Erythroblast (primary cell): ENCODE measurements at regions not wholly inside any gene's neighbourhood (a gene's known extent, or its start where the extent isn't known, plus 50 kb on each side); places are given as distances from the start of the nearest gene placed in this dataset.
"Not testable (repeated sequence)": the region's sequence is repeated elsewhere in the genome, so short reads cannot be mapped to it uniquely, and the experiment has no call there.

Experiments used
- DNase-seq, 2 experiments: peaks; one replicate each; lab custom pipeline; 2025; lab: John Stamatoyannopoulos, UW
- GATA1 ChIP-seq: IDR thresholded peaks from 2 replicates; pipeline ENCODE4 v1.6.1; 2011; ENCODE audit warnings: low read depth, mild to moderate bottlenecking, control low read depth, low read length, moderate library complexity
- POLR2A ChIP-seq: IDR thresholded peaks from 2 replicates; pipeline ENCODE4 v1.6.1; 2011; ENCODE audit warnings: mild to moderate bottlenecking, low read length

DNA sequence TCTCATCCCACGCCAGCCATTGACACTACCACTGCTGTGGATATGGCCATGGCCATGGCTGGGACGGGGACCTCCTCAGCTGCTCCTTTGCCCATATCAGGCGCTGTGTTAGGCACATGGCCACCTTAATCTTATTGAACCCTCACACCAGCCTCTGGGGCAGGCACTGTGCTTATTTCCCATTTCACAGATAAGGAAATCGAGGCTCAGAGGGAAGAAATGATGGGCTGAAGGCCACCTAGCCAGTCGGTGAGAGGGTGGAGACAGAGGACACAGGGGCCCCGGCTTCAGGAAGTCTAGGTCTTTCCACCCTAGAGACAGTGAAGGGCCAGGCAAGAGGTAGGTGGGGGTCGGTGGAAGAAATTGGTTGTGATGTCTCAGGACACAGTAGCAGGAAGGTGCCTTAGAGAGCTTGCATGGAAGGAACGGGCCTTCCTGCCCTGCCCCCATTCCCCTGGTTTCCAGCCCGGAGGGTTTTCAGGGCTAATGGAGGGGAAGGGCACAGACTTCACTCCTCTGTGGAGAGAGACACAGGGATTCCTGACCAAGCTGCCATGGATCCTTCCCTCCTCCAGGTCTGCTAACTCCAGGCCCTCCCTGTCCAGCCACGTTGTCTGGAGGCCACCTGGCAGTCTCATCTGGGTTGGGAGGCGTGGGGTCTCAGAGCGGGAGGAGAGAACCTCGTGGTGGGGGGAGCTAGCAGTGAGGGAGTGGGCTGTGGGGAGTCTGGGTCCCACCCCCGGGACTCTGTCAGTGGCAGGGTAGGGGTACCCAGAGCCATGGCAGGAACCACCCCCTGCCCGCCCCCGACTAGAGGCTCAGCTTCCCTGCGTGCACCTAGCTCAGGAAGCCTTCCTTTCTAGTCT is 120.4 kb downstream of the VEGFA start:
- no peak for TF ChIP-seq GATA1
- no peak for TF ChIP-seq POLR2A
- no peak for DNase-seq

DNA sequence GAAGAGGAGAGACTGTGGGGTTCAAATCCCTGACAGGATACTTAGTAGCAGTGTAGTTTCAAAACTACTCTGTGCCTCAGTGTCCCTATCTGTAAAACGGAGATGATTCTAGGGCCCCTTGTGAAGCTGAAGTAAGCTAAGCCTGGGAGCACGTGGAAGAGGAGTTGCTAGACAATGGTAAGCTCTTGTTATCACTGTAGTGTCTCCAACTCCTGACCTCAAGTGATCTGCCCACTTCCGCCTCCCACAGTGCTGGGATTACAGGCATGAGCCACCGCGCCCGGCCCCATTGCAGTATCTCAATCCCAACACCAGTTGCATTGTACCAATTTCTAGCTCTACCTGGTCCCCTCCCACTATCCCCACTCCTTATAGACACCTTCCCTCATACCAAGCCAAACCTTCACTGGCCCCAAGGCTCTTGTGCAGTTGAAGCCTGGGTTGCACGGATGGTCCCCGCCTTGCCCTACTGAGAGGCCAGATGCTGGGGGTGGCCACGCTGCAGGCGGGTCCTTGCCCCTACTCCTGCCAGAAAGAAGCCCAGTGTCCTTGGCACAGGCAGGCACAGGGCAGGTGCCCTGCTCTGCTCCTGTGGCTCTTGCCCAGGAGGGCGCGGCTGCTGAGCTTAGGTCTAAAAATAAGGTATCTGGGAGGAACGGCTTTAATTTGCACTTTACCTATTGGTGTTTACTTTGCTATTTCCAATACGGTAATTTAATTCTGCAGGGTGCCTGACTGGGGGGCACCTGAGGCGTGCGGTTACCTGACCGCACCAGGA is 118.1 kb downstream of the VEGFA start:
- TF ChIP-seq POLR2A (no peak), GATA1 (no peak)

DNA sequence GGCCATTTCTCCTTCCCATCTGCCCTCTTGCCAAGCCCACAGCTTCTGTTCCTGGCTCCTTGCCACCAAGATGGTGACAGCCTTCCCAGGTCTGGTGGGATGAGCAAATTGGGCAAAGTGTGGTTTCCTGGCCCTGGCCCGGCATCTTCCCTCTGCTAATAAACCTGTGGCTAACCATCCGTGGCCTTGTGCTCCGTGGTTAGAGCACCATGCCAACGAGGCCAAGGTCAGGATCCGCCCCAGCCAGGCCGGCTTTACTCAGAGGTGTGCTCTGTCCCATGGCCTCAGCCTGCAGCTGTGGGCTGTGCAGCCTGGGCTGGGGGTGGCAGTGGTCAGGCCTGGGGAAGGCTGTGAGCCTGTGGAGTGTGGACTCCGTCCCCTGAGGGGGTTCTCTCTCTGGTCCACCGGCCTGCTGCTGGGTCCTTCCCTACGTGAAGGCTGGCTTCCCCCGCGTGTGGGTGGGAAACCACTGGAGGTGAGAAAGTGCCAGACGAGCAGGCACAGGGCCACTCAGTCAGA is 117.4 kb downstream of the VEGFA start:
- DNase-seq: no peak
- no peak for TF ChIP-seq GATA1
- TF ChIP-seq POLR2A: no peak

More for the DNA sequence above, 118.1 kb downstream of the VEGFA start:
- no peak for DNase-seq

DNA sequence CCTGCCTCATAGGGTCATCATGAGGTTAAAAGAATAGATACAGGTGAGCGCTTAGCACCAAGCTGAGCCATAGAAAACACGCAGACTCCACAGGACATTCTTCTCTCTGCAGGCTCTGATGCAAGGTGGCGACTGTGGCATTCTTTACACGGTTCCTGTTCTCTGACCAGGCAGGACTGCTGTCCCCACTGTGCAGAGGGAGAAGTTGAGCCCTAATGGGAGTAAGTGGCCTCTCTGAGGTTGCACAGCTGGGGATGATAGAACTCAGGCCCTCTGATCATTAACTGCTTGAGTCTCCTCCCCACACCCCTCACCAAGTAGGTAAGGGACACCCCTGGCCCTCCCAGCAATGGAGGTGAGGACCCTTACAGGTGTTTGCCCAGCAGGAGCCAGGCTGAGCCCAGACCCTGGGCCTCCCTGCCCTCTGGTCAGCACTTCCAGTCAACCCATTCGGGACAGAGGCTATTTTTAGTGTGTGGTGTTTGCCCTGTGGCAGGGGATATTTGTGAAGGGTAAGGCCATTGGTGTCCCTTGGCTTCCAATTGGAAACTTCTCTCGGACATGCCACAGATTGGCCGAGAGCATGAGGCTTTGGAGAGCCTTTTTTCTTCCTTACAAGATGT is 116.8 kb downstream of the VEGFA start:
- no peak for DNase-seq
- TF ChIP-seq GATA1: no peak
- TF ChIP-seq POLR2A: no peak

DNA sequence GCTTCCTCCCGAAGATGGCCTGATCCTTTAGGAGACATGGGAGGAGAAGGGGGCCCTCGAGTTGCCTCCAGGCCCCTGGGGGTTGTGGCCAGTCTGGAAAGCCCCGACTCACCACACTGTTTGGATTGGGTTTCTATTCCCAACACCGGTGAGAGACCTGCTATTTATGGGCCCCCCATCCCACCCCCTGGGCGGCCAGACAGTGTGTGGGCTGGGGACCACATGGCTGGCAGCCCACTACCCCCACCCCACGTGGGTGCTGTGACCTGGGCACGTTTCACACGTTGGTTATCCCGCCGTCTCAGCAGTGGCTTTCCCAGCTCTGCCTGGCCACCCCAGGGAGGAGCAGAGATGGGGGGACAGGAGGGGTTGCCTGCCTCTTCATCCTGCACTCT is 116.1 kb downstream of the VEGFA start:
- no peak for DNase-seq
- TF ChIP-seq GATA1 (no peak), POLR2A (no peak)

DNA sequence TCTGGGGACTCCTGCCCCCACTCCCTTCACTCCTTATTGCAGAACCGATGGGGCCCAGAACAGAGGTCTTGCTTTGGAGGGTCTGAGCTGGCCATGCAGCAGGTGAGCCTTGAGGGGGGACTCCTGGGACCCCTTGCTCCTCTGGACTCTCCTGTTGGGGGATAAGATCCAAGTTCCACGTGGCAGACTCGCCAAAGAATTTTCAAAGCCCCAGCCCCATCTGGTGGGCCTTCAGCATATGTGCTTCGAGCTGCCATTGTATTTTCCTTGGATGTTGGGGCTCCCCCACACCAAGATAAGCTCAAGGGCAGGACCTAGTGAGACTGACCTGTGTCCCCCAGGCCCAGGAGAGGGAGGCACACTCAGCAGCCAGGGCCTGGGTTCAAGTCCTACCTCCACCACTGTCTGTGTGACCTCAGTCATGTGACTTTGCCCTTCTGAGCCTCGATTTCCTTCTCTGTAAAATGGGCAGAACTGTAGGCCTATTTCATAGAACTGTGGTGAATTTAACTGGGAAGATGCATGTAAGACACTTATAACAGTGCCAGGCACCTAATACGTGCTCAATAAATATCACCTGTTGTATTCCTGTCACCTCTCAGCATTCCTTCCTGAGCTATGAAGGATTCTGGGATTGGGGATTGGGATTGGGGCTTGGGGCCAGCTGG is 115.5 kb downstream of the VEGFA start:
- TF ChIP-seq POLR2A: no peak
- no peak for TF ChIP-seq GATA1
- DNase-seq: peak in 1 of 2 experiments; percentile 23

DNA sequence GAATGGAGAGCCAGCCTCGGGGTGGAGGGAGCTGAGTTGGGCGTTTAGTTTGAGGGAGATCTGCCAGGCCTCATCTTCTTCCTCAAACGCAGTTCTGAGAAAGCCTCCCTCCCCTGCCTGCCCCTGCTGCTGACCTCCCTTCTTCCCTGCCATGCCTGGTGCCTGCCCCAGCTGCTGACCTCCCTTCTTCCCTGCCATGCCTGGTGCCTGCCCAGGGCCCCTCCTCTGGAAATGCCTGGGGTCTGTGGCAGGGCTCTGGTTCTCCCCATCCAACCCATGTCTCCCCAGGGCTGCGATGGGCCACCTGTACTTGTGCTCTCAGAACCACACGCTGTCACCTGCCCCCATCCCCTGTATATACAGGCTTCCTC is 114.6 kb downstream of the VEGFA start:
- no peak for DNase-seq
- TF ChIP-seq POLR2A (no peak), GATA1 (no peak)

DNA sequence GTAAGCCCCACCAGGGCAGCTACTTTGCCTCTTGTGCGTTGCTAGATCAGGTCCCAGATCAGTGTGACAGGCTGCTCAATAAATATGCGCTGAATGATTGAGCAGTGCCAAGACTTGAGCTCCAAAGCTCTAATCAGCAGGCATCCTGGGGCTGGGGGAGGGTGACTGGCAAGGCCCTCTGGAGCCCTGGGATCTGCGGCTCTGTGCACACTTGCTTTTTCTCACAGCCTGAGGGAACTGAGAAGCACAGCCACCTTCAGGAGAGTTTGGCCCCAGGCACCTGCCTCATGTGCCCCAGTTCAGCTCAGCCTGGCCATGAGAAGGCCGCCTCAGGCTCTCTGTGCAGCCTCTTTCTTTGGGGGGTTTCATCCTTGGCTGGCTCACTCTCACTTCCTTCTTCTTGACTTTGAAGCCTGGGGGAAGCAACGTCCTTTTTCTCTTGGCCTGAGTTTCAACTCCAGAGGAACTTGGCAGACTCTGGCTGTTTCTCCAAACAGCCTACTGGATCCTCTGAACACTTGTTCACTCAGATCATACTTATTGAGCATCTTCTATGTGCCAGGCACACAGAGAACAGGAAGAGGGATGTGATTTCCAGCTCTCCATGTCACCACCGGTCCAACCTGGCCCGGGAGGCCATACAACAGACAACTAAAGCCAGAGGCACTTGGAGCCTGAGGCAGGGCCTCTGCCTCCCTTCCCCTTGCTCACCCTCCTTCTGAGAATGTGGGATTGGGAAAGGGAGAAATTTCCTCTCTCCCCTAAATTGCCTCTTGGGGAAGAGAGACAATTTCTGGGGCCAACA is 114.0 kb downstream of the VEGFA start:
- TF ChIP-seq GATA1 (no peak), POLR2A (no peak)
- DNase-seq: peak in 1 of 2 experiments; percentile 23

DNA sequence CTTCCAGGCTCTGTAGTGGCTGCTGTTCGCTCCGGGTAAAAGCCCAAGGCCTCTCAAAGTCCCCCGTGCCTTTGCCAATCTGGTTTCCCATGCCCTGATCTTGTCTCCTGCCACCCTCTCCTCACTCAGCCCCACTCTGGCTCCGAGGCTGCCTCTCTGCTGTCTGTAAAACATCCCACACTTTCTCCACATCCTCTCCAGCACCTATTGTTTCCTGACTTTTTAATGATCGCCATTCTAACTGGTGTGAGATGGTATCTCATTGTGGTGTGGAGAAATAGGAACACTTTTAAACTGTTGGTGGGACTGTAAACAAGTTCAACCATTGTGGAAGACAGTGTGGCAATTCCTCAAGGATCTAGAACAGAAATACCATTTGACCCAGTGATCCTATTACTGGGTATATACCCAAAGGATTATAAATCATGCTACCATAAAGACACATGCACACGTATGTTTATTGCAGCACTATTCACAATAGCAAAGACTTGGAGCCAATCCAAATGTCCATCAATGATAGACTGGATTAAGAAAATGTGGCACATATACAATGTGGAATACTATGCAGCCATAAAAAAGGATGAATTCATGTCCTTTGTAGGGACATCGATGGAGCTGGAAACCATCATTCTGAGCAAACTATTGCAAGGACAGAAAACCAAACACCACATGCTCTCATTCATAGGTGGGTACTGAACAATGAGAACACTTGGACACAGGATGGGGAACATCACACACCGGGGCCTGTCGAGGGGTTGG is 112.9 kb downstream of the VEGFA start:
- DNase-seq: not testable (repeated sequence)

DNA sequence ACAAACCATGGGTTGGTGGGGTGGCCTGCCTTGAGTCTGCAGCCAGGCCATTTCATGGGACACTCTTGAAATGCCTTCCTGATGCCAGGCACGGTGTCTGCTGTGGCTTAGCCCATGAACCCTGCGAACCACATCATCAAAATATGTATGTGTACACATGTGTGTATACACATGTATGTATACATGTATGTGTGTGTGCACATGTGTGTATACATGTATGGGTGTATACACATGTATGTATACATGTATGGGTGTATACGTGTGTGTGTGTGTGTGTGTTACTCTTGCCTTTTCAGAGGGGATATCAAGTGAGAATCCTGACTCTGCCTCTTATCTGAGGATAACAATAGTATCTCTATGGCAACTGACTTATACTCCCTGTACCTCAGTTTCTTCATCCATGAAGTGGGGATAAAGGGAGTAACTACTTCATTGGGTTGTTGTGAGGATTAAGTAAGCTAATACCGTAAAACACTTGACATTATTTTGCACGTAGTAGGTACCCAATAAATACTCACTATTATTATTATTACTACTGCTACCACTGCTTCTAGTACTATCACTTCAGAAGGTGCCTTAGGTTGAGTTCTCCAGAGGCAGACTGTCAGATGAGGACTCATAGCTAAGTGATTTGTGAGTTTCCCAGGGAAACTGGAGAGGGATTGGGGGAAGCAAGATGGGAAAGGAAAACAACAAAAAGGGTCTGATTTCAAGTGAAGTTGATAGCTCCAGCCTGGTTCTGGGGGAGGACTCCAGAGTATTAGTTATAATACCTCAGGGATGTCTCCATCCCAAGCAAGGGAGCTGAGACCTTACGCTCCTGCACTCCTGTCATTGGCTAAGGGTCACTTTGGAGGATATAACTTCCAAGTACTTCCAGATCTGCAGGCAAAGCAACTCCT is 110.5 kb downstream of the VEGFA start:
- TF ChIP-seq GATA1: no peak
- no peak for TF ChIP-seq POLR2A
- DNase-seq: no peak

DNA sequence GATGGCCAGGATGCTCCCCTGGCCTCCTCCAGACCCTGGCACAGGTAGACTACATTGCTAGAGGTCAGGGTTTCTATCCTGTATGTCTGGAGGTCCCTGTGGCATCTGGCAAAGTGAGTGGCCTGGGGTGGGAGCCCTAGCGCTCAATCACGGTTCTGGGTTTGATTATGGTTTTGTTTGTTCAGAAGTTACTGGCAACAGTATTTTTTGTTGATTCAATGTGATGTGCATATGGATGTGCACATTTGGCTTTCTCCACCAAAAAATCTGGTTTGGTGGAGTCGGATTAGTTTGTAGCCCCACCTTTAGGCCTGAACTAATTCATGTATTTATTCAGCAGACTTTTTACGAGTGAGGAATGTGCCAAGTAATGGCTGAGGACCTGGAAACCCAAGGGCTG is 109.7 kb downstream of the VEGFA start:
- TF ChIP-seq POLR2A (no peak), GATA1 (no peak)
- no peak for DNase-seq
